ENCODE measurements at regions not wholly inside any gene's neighbourhood (a gene's known extent, or its start where the extent isn't known, plus 50 kb on each side); places are given as distances from the start of the nearest gene placed in this dataset.

DNA sequence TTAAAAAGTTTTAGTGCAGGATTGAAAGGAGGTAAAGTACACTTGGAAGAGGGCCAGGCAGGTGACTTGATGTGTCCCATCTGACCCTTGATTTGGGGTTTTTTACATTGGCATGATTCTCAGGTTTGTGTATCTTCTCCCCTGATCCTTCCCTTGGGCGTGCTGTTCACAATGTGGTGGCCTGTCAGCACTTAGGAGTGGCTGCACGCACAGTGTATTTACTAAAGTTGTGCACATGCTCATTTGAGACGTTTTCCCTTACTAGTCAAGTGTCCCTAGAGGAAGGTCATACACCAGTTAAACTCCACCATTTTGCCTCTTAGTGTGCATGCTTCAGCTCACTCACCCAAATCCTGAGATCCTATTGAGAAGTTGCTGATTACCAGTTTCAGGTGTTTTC lies 145.7 kb upstream of the PLEKHA5 start:
- H3K36me3 ChIP-seq, result no peaks in the 10 kb centered on the region
- TF ChIP-seq, protein P1, sequence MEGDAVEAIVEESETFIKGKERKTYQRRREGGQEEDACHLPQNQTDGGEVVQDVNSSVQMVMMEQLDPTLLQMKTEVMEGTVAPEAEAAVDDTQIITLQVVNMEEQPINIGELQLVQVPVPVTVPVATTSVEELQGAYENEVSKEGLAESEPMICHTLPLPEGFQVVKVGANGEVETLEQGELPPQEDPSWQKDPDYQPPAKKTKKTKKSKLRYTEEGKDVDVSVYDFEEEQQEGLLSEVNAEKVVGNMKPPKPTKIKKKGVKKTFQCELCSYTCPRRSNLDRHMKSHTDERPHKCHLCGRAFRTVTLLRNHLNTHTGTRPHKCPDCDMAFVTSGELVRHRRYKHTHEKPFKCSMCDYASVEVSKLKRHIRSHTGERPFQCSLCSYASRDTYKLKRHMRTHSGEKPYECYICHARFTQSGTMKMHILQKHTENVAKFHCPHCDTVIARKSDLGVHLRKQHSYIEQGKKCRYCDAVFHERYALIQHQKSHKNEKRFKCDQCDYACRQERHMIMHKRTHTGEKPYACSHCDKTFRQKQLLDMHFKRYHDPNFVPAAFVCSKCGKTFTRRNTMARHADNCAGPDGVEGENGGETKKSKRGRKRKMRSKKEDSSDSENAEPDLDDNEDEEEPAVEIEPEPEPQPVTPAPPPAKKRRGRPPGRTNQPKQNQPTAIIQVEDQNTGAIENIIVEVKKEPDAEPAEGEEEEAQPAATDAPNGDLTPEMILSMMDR (IDR thresholded peaks at IDR 0.05), result no peak
- no peaks in the 10 kb centered on the region for H3K27me3 ChIP-seq
- DNase-seq (ENCODE audit: low spot score), result no peak
- H3K27ac ChIP-seq, result no peak overlapping the region
- no peaks in the 10 kb centered on the region for H3K4me1 ChIP-seq
- no peaks in the 10 kb centered on the region for H3K9me3 ChIP-seq
- no peak overlapping the region for H3K4me3 ChIP-seq

- DNase-seq (ENCODE audit: low spot score), result no peak
- no peaks in the 10 kb centered on the region for H3K27me3 ChIP-seq
- no peak overlapping the region for H3K4me3 ChIP-seq
- no peaks in the 10 kb centered on the region for H3K4me1 ChIP-seq
- H3K9me3 ChIP-seq, result no peaks in the 10 kb centered on the region
- TF ChIP-seq, protein P1 (IDR thresholded peaks at IDR 0.05), result no peak
- H3K27ac ChIP-seq, result no peak overlapping the region
- no peaks in the 10 kb centered on the region for H3K36me3 ChIP-seq
Observed at GRCh38 chr12:18990856-18991255, 138.7 kb upstream of the PLEKHA5 start.

DNA sequence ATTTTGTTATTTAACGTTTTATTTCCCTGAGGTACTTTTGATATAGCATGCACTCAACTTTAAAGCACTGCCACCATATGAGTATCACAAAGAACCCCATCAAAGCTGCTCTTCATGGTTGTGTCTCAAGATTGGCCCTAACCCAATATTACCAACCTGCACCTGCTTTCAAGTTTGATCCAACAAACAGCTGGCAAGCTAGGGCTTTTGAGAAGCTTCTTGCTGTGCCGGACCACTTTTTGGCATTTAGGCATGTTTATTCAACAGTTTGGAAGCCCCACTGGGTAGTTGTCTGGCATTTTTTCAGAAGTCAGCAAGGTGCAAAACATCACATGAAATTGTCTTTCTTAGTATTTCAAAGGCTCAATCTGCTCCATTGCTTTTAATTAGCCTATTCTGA lies 137.2 kb upstream of the PLEKHA5 start:
- TF ChIP-seq, protein P1 (IDR thresholded peaks at IDR 0.05), result no peak
- no peak for DNase-seq (ENCODE audit: low spot score)
- Histone ChIP-seq H3K4me1 (no peaks in the 10 kb centered on the region), H3K27ac (no peak overlapping the region), H3K4me3 (no peak overlapping the region), H3K36me3 (no peaks in the 10 kb centered on the region), H3K27me3 (no peaks in the 10 kb centered on the region), H3K9me3 (no peaks in the 10 kb centered on the region)

GRCh38 chr12:18998343-18999261 lies 130.9 kb upstream of the PLEKHA5 start:
- no peak for DNase-seq (ENCODE audit: low spot score)
- H3K4me1 ChIP-seq, result peaks cover 0 to 4% of the 10 kb centered on the region in 2 donors
- H3K27ac ChIP-seq, result no peak overlapping the region
- H3K9me3 ChIP-seq, result no peaks in the 10 kb centered on the region
- no peaks in the 10 kb centered on the region for H3K27me3 ChIP-seq
- TF ChIP-seq, protein P1 (IDR thresholded peaks at IDR 0.05), result no peak
- H3K36me3 ChIP-seq, result no peaks in the 10 kb centered on the region
- no peak overlapping the region for H3K4me3 ChIP-seq

- Histone ChIP-seq H3K9me3 (no peaks in the 10 kb centered on the region), H3K27me3 (no peaks in the 10 kb centered on the region), H3K27ac (no peak overlapping the region), H3K4me3 (no peak overlapping the region), H3K36me3 (no peaks in the 10 kb centered on the region), H3K4me1 (peaks cover 0 to 4% of the 10 kb centered on the region in 2 donors)
- TF ChIP-seq, protein P1 (IDR thresholded peaks at IDR 0.05), result no peak
- no peak for DNase-seq (ENCODE audit: low spot score)
Observed at GRCh38 chr12:19000836-19001235, 128.7 kb upstream of the PLEKHA5 start.
